Endometrial microvascular endothelial cells (primary cell): ENCODE measurements at regions not wholly inside any gene's neighbourhood (a gene's known extent, or its start where the extent isn't known, plus 50 kb on each side); places are given as distances from the start of the nearest gene placed in this dataset.
"Not testable (repeated sequence)": the region's sequence is repeated elsewhere in the genome, so short reads cannot be mapped to it uniquely, and the experiment has no call there.

ENCODE experiments used
- in situ Hi-C: cut with HindIII; loops from 2 replicates; pipeline ENCODE4 v1.10.0; 2017; ENCODE audit warnings: low sequenced_read_pairs, low pct_unique_long_range_greater_than_20kb; ENCODE audit errors: inconsistent ontology term

- in situ Hi-C loops, result no loop called here
These were observed 975.2 kb upstream of the NOVA1 start for GRCh38 chr14:27573018-27573417.

- in situ Hi-C loops, result no loop called here
These were observed 989.3 kb upstream of the NOVA1 start for GRCh38 chr14:27587103-27587502.

GRCh38 chr14:27605282-27605681, 1007.4 kb upstream of the NOVA1 start:
- in situ Hi-C loops, result no loop called here

GRCh38 chr14:27608377-27608776, 1010.5 kb upstream of the NOVA1 start:
- in situ Hi-C loops, result no loop called here

GRCh38 chr14:27612121-27612520, 1014.3 kb upstream of the NOVA1 start:
- in situ Hi-C loops, result no loop called here

- in situ Hi-C loops, result no loop called here
These were observed 1015.3 kb upstream of the NOVA1 start for GRCh38 chr14:27613102-27613501.

- in situ Hi-C loops, result no loop called here
These were observed 1025.9 kb upstream of the NOVA1 start for GRCh38 chr14:27623782-27624181.

GRCh38 chr14:27634056-27634970, 1036.5 kb upstream of the NOVA1 start:
- in situ Hi-C loops, result no loop called here

- in situ Hi-C loops, result not testable (repeated sequence)
These were observed 1042.9 kb upstream of the NOVA1 start for GRCh38 chr14:27640688-27641087.

GRCh38 chr14:27642251-27642866, 1044.5 kb upstream of the NOVA1 start:
- in situ Hi-C loops, result no loop called here

- in situ Hi-C loops, result no loop called here
These were observed 1062.8 kb upstream of the NOVA1 start for GRCh38 chr14:27660683-27661082.

GRCh38 chr14:27668531-27668930, 1070.7 kb upstream of the NOVA1 start:
- in situ Hi-C loops, result no loop called here

- in situ Hi-C loops, result no loop called here
These were observed 1074.2 kb upstream of the NOVA1 start for GRCh38 chr14:27672047-27672446.

GRCh38 chr14:27672811-27673737, 1075.2 kb upstream of the NOVA1 start:
- in situ Hi-C loops, result not testable (repeated sequence)

- in situ Hi-C loops, result no loop called here
These were observed 1080.5 kb upstream of the FOXG1 start for GRCh38 chr14:27686137-27686536.

- in situ Hi-C loops, result no loop called here
These were observed 1077.6 kb upstream of the FOXG1 start for GRCh38 chr14:27688841-27689444.

- in situ Hi-C loops, result no loop called here
These were observed 1054.2 kb upstream of the FOXG1 start for GRCh38 chr14:27712364-27712763.

- in situ Hi-C loops, result no loop called here
These were observed 1051.0 kb upstream of the FOXG1 start for GRCh38 chr14:27715561-27715960.

GRCh38 chr14:27721760-27722159, 1044.8 kb upstream of the FOXG1 start:
- in situ Hi-C loops, result no loop called here
